Naive thymus-derived CD8-positive, alpha-beta T cell (primary cell): ENCODE measurements at regions not wholly inside any gene's neighbourhood (a gene's known extent, or its start where the extent isn't known, plus 50 kb on each side); places are given as distances from the start of the nearest gene placed in this dataset.

Source experiments
- ATAC-seq, 2 donors: fragments of 150-1000 bp; cut with Tn5 transposase in 1 of 2; sonication (Bioruptor Pico), chemical (Tn5 transposase) in 1 of 2; 1 replicate in 1 of 2; 2 replicates in 1 of 2; pipeline ENCODE4 v1.10.0; 2021; ENCODE audit warnings: mild to moderate bottlenecking in 2 of 2, moderate library complexity in 2 of 2
- POLR2A ChIA-PET: fragments of 350-600 bp; sonication (Branson Sonifier 250); formaldehyde crosslinking; loops from one replicate; lab custom pipeline; 2021; ENCODE audit warnings: antibody characterized with exemption; lab: Charles Lee
- DNase-seq, 10 donors: peaks; one replicate each; pipeline versions ENCODE4 v3.0.0 to v3.0.0-alpha.2; 2020 to 2022
- H3K27ac Mint-ChIP-seq, 10 donors: one replicate each; pipeline ENCODE4 v1.8.0; 2020 to 2022; ENCODE audit warnings: mild to moderate bottlenecking in 10 of 10, mixed read lengths in 10 of 10, moderate library complexity in 4 of 10, inconsistent platforms in 1 of 10
- H3K27me3 Mint-ChIP-seq, 5 donors: one replicate each; pipeline ENCODE4 v1.8.0; 2021 to 2022; ENCODE audit warnings: mixed read lengths in 5 of 5
- H3K36me3 Mint-ChIP-seq, 3 donors: one replicate each; pipeline ENCODE4 v1.8.0; 2020 to 2022; ENCODE audit warnings: mixed read lengths in 3 of 3, mild to moderate bottlenecking in 2 of 3, inconsistent platforms in 1 of 3
- H3K4me1 Mint-ChIP-seq, 4 donors: one replicate each; pipeline ENCODE4 v1.8.0; 2021 to 2022; ENCODE audit warnings: mixed read lengths in 4 of 4
- H3K4me3 Mint-ChIP-seq, 10 donors: one replicate each; pipeline ENCODE4 v1.8.0; 2020 to 2022; ENCODE audit warnings: mild to moderate bottlenecking in 10 of 10, mixed read lengths in 10 of 10, moderate library complexity in 6 of 10, inconsistent platforms in 1 of 10
- H3K9me3 Mint-ChIP-seq, 9 donors: one replicate each; pipeline ENCODE4 v1.8.0; 2020 to 2022; ENCODE audit warnings: mixed read lengths in 9 of 9, mild to moderate bottlenecking in 3 of 9, inconsistent platforms in 1 of 9, moderate library complexity in 1 of 9

DNA sequence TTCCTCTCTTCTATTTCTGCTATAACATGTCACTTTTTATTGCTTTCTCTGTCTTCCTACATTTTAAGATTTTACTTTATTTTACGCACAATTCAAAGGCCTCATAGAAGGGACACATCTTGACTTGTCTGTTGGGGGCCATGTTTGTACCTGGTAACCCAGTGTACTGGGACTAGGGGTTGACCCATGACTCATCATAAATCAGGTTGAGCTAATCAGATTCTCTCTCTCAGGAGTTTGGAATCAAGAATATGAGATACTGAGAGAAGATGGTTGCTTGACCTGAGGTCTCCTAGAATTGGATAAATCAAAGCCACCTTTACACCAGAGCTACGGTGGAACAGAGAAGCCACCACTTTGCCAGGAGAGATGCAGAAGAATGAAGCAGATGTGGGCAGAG, 153.0 kb downstream of the UXS1 start:
- H3K36me3 Mint-ChIP-seq: no peaks in the 10 kb centered on the region
- H3K9me3 Mint-ChIP-seq: no peaks in the 10 kb centered on the region
- H3K27me3 Mint-ChIP-seq: no peaks in the 10 kb centered on the region
- H3K27ac Mint-ChIP-seq: no peak overlapping the region
- no peak overlapping the region for H3K4me3 Mint-ChIP-seq
- ATAC-seq (no peak), DNase-seq (no peak)
- peaks cover 6 to 24% (median 21%) of the 10 kb centered on the region in 4 donors for H3K4me1 Mint-ChIP-seq
- POLR2A ChIA-PET: no interaction called here

DNA sequence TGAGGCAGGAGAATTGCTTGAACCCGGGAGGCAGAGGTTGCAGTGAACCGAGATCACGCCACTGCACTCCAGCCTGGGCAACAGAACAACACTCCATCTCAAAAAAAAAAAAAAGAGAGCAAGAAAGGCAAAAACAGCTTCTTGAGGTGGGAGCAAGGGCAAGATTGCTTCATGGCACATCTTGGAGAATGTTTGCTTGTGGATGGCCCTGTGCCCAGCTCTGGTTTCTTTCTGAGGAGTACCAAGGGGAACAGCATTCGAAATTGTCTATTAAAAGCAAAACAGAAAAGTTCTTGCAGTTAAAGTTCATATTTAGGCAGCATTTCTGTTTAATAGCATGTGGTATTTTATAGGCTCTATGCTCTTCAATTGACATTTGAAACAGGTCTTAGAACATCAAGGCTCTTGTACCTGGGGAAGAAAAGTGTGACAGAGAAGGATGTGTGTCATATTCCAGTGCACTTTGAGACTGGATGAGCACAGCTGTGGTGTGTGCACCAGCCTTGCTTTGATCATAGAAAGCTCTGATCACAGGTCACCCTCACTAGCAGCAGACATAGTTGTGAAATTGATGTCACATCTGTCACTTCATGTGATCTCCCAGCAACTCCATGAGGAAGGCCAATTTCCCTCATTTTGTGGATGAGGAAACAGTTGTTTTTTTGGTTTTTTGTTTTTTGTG, 154.3 kb downstream of the UXS1 start:
- ATAC-seq (no peak), DNase-seq (no peak)
- H3K27me3 Mint-ChIP-seq: no peaks in the 10 kb centered on the region
- peaks cover 6 to 24% (median 22%) of the 10 kb centered on the region in 4 donors for H3K4me1 Mint-ChIP-seq
- POLR2A ChIA-PET: interaction anchor here (0.8 to 1.1 kb wide), 2 partner anchors 19 to 45 kb away, joined by 3 to 5 read pairs; no protein-coding TSS in a partner anchor
- no peak overlapping the region for H3K4me3 Mint-ChIP-seq
- peak overlapping the region in 1 of 10 donors; percentile 55 for H3K27ac Mint-ChIP-seq
- H3K9me3 Mint-ChIP-seq: no peaks in the 10 kb centered on the region
- H3K36me3 Mint-ChIP-seq: no peaks in the 10 kb centered on the region

DNA sequence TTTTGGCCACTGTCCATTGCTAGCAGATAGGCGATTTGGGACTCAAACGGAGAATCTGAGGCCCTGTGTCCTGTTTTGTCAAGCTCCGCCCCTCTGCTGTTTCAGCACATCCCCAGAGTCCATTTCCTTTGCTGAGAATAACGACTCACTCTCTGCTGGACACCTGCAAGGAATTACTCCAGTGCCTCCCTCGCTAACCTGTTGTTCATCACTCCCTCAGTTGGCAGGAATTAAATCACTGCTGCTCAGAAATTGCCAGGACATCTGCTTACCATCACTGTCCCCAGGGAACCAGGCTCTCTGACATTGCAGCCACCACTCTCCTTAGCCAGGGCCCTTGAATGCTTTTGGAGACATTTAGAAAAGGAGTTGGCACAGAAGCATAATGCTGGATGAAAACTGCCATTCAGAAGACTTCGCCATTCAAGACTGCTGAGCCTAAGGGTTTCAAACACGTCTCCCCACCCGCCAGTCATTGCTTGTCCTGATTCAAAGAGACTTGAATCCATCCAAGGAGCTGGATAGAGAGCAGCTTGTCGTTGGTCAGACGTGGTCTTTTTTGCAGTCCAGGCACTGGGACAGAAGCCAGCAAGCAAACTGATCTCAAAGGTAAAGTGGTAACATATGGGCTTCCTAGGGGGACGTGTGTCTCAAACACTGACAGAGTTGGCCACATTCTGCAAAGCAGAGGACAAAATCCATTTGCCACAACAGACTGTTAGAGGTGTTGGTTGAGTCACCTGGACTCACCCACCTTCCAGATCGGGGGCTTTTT, 155.3 kb downstream of the UXS1 start:
- Mint-ChIP-seq H3K4me3 (no peak overlapping the region), H3K27me3 (no peaks in the 10 kb centered on the region), H3K9me3 (no peaks in the 10 kb centered on the region), H3K4me1 (peaks cover 6 to 24% (median 22%) of the 10 kb centered on the region in 4 donors), H3K27ac (peak overlapping the region in 4 of 10 donors; percentile 5 to 86 (median 59)), H3K36me3 (no peaks in the 10 kb centered on the region)
- DNase-seq (no peak), ATAC-seq (no peak)
- POLR2A ChIA-PET: interaction anchor here (0.5 to 1.1 kb wide), 3 partner anchors 9 to 46 kb away, joined by 3 to 5 read pairs (median 3); no protein-coding TSS in a partner anchor

GRCh38 chr2:106037932-106038331, 156.2 kb downstream of the UXS1 start:
- H3K36me3 Mint-ChIP-seq: no peaks in the 10 kb centered on the region
- no peak for DNase-seq
- no peaks in the 10 kb centered on the region for H3K27me3 Mint-ChIP-seq
- H3K4me3 Mint-ChIP-seq: no peak overlapping the region
- POLR2A ChIA-PET: interaction anchor here (1.4 kb wide), 1 partner anchor 11 kb away, joined by 3 read pairs; no protein-coding TSS in a partner anchor
- peak overlapping the region in 4 of 10 donors; percentile 3 to 55 (median 14) for H3K27ac Mint-ChIP-seq
- peaks cover 0 to 7% (median 0%) of the 10 kb centered on the region in 9 donors for H3K9me3 Mint-ChIP-seq
- H3K4me1 Mint-ChIP-seq: peaks cover 6 to 24% (median 20%) of the 10 kb centered on the region in 4 donors
- no peak for ATAC-seq

GRCh38 chr2:106037262-106037661, 156.8 kb downstream of the UXS1 start:
- Mint-ChIP-seq H3K27ac (no peak overlapping the region), H3K9me3 (peaks cover 0 to 7% (median 0%) of the 10 kb centered on the region in 9 donors), H3K4me1 (peaks cover 6 to 24% (median 20%) of the 10 kb centered on the region in 4 donors), H3K27me3 (no peaks in the 10 kb centered on the region), H3K4me3 (no peak overlapping the region), H3K36me3 (peaks cover 0 to 3% (median 0%) of the 10 kb centered on the region in 3 donors)
- POLR2A ChIA-PET: interaction anchor here (0.9 to 1.4 kb wide), 2 partner anchors 12 to 18 kb away, joined by 3 read pairs; no protein-coding TSS in a partner anchor
- no peak for DNase-seq
- no peak for ATAC-seq

GRCh38 chr2:106034325-106034724, 159.8 kb downstream of the UXS1 start:
- peaks cover 0 to 7% (median 0%) of the 10 kb centered on the region in 9 donors for H3K9me3 Mint-ChIP-seq
- H3K4me3 Mint-ChIP-seq: no peak overlapping the region
- DNase-seq (no peak), ATAC-seq (no peak)
- POLR2A ChIA-PET: no interaction called here
- no peak overlapping the region for H3K27ac Mint-ChIP-seq
- peaks cover 3 to 27% (median 19%) of the 10 kb centered on the region in 4 donors for H3K4me1 Mint-ChIP-seq
- H3K27me3 Mint-ChIP-seq: no peaks in the 10 kb centered on the region
- peaks cover 0 to 3% (median 0%) of the 10 kb centered on the region in 3 donors for H3K36me3 Mint-ChIP-seq

DNA sequence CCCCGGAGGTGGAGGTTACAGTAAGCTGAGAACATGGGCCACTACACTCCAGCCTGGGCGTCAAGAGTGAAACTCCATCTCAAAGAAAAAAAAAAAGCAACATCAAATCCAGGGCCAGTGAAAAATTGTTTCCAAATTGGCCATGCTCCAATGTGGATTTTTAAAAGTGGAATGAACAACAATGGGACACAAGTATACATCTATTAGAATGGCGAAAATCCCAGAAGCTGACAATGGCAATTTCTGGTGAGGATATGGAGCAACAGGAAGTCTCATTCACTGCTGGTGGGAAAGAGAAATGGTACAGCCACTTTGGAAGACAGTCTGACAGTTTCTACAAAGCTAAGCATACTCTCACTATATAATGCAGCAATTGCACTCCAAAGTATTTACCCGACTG, 161.4 kb downstream of the UXS1 start:
- H3K4me1 Mint-ChIP-seq: peaks cover 9 to 25% (median 16%) of the 10 kb centered on the region in 4 donors
- peaks cover 0 to 3% (median 0%) of the 10 kb centered on the region in 3 donors for H3K36me3 Mint-ChIP-seq
- H3K27me3 Mint-ChIP-seq: no peaks in the 10 kb centered on the region
- DNase-seq (no peak), ATAC-seq (no peak)
- H3K9me3 Mint-ChIP-seq: peaks cover 0 to 7% (median 0%) of the 10 kb centered on the region in 9 donors
- POLR2A ChIA-PET: no interaction called here
- no peak overlapping the region for H3K4me3 Mint-ChIP-seq
- H3K27ac Mint-ChIP-seq: no peak overlapping the region

- POLR2A ChIA-PET: no interaction called here
- peaks cover 0 to 7% (median 0%) of the 10 kb centered on the region in 9 donors for H3K9me3 Mint-ChIP-seq
- H3K27ac Mint-ChIP-seq: peak overlapping the region in 3 of 10 donors; percentile 20 to 70 (median 63)
- H3K27me3 Mint-ChIP-seq: no peaks in the 10 kb centered on the region
- H3K4me3 Mint-ChIP-seq: no peak overlapping the region
- no peak for ATAC-seq
- DNase-seq: no peak
- H3K36me3 Mint-ChIP-seq: peaks cover 0 to 3% (median 0%) of the 10 kb centered on the region in 3 donors
- H3K4me1 Mint-ChIP-seq: peaks cover 17 to 37% (median 29%) of the 10 kb centered on the region in 4 donors
Observed at GRCh38 chr2:106030287-106031268, 163.5 kb downstream of the UXS1 start.

GRCh38 chr2:106028192-106028591, 165.9 kb downstream of the UXS1 start:
- peak overlapping the region in 4 of 10 donors; percentile 11 to 52 (median 38) for H3K27ac Mint-ChIP-seq
- H3K36me3 Mint-ChIP-seq: peaks cover 0 to 3% (median 0%) of the 10 kb centered on the region in 3 donors
- ATAC-seq (peak in 1 of 2 donors; percentile 40), DNase-seq (no peak)
- POLR2A ChIA-PET: interaction anchor here (1.0 to 1.2 kb wide), 2 partner anchors 30 to 99 kb away, joined by 3 read pairs; no protein-coding TSS in a partner anchor
- H3K4me1 Mint-ChIP-seq: peaks cover 27 to 53% (median 40%) of the 10 kb centered on the region in 4 donors
- peaks cover 0 to 3% (median 0%) of the 10 kb centered on the region in 9 donors for H3K9me3 Mint-ChIP-seq
- no peaks in the 10 kb centered on the region for H3K27me3 Mint-ChIP-seq
- H3K4me3 Mint-ChIP-seq: peak overlapping the region in 2 of 10 donors; percentile 22 to 26

DNA sequence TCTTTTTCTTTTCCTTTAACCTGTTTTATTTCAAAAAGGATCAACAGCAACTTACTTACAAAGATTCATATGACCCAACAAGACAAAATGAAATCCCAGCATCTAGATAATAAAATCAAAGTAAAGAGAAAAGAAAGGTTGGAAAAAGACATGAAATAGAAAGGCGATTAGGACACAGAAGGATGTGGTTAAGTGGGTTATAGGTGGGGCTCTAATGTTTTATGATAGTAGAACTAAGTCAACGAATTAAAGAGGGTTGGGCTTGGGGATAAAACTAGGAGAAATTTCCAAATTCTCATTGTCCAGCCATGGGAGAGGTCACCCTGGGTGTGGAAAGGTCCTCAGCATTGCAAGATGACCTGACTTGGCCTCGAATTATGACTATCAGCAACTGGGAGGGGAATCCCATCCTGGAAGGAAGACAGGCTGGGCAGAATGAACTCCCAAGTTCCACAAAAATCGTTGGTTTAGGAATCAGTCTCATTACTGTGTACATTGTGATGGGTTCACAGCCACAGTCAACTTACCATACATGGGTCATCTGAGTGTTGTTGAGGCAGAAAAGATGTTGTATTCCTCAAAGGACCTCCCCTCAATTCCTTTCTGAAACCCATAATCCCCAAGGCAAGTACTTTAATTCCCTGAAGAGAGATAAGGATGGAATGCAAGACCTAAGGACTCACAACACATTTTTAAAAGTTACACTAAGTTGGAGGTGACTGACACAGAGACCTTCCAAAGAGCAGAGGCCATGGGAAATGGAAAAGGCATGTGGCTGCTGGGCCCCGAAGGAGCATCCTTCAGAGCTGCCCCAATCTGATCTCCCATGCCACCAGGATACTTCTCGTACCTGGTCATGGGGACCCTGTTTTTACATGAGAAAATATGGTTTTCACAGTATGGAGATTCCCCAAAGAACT, 167.6 kb downstream of the UXS1 start:
- H3K36me3 Mint-ChIP-seq: no peaks in the 10 kb centered on the region
- H3K27ac Mint-ChIP-seq: peak overlapping the region in 4 of 10 donors; percentile 13 to 84 (median 44)
- POLR2A ChIA-PET: interaction anchor here (0.6 to 1.2 kb wide), 2 partner anchors 15 to 467 kb away, joined by 3 read pairs; no protein-coding TSS in a partner anchor
- H3K9me3 Mint-ChIP-seq: no peaks in the 10 kb centered on the region
- ATAC-seq (peak in 1 of 2 donors; percentile 39), DNase-seq (peak in 2 of 10 donors; percentile 11 to 22)
- H3K4me1 Mint-ChIP-seq: peaks cover 27 to 54% (median 40%) of the 10 kb centered on the region in 4 donors
- H3K4me3 Mint-ChIP-seq: peak overlapping the region in 8 of 10 donors; percentile 8 to 71 (median 32)
- H3K27me3 Mint-ChIP-seq: no peaks in the 10 kb centered on the region

- ATAC-seq: no peak
- Mint-ChIP-seq H3K36me3 (no peaks in the 10 kb centered on the region), H3K27ac (peak overlapping the region in 1 of 10 donors; percentile 84), H3K4me3 (peak overlapping the region in 5 of 10 donors; percentile 26 to 71 (median 67)), H3K27me3 (no peaks in the 10 kb centered on the region), H3K9me3 (no peaks in the 10 kb centered on the region), H3K4me1 (peaks cover 27 to 54% (median 40%) of the 10 kb centered on the region in 4 donors)
- no peak for DNase-seq
- POLR2A ChIA-PET: interaction anchor here (1.2 kb wide), 1 partner anchor 14 kb away, joined by 3 read pairs; no protein-coding TSS in a partner anchor
Observed at GRCh38 chr2:106025796-106026195, 168.3 kb downstream of the UXS1 start.
